HCT116 (cell line): ENCODE measurements at regions not wholly inside any gene's neighbourhood (a gene's known extent, or its start where the extent isn't known, plus 50 kb on each side); places are given as distances from the start of the nearest gene placed in this dataset.

Source experiments
- ATAC-seq: fragments of 200-7000 bp; cut with Tn5 transposase; 2 replicates; pipeline ENCODE4 v1.9.1; 2020; ENCODE audit warnings: mild to moderate bottlenecking, moderate library complexity
- BruUV-seq: library from RNA; stranded (reverse); fragments of 400-500 nt; replicated peaks from 2 replicates; lab custom pipeline; 2021; lab: Mats Ljungman, UMichigan
- CTCF ChIA-PET: fragments of 300-600 bp; sonication (Branson Sonifier 250); formaldehyde crosslinking; loops from one replicate; lab custom pipeline; 2021; ENCODE audit warnings: antibody characterized with exemption; lab: Charles Lee
- POLR2A ChIA-PET: fragments of 300-600, 350-600 bp; sonication (Branson Sonifier 250); formaldehyde crosslinking; loops from one replicate; lab custom pipeline; 2021; ENCODE audit warnings: antibody characterized with exemption; lab: Charles Lee
- RAD21 ChIA-PET, 2 experiments: fragments of 300-600 bp; sonication (Branson Sonifier 250); formaldehyde crosslinking; loops; one replicate each; lab custom pipeline; 2023; ENCODE audit warnings: low total read pairs in 2 of 2; ENCODE audit not compliant: uncharacterized antibody in 2 of 2, unreplicated experiment in 2 of 2, low non-redundant PET in 1 of 2; lab: Charles Lee
- DNase-seq: peaks from one replicate; pipeline ENCODE4 v3.0.0-alpha.2; 2010; ENCODE audit warnings: low read depth, low spot score
- H2AFZ ChIP-seq: fragments of 200-600 bp; shearing (Covaris generic), sonication (generic); 2 replicates; pipeline ENCODE4 v1.6.1; 2017; ENCODE audit warnings: low read depth, mixed run types, mixed read lengths, antibody characterized with exemption, low read length; ENCODE audit not compliant: poor library complexity, severe bottlenecking
- H3K27ac ChIP-seq: 2 replicates; pipeline ENCODE4 v1.5.1; 2012; ENCODE audit warnings: low read depth, low read length
- H3K27me3 ChIP-seq: fragments of 200-600 bp; sonication (generic); 2 replicates; pipeline ENCODE4 v1.6.1; 2016; ENCODE audit warnings: mixed run types, low read length, mixed read lengths; ENCODE audit not compliant: insufficient read depth
- H3K36me3 ChIP-seq, 2 experiments: fragments of 200-500 bp in 1 of 2; fragments of 200-600 bp in 1 of 2; sonication (Bioruptor generic) in 1 of 2; sonication (generic) in 1 of 2; 2 replicates each; pipeline versions ENCODE4 v1.5.1 to v1.6.1; 2014 to 2016; ENCODE audit warnings: low read length in 2 of 2, inconsistent platforms in 1 of 2, mixed read lengths in 1 of 2, mixed run types in 1 of 2; ENCODE audit not compliant: insufficient read depth in 2 of 2, control insufficient read depth in 1 of 2
- H3K4me1 ChIP-seq, 2 experiments: fragments of 200-600 bp in 1 of 2; sonication (generic) in 1 of 2; 2 replicates each; pipeline versions ENCODE4 v1.5.1 to v1.6.1; 2012 to 2017; ENCODE audit warnings: low read length in 2 of 2, inconsistent platforms in 1 of 2, mild to moderate bottlenecking in 1 of 2, mixed read lengths in 1 of 2, mixed run types in 1 of 2, moderate library complexity in 1 of 2; ENCODE audit not compliant: insufficient read depth in 2 of 2, control insufficient read depth in 1 of 2
- H3K4me2 ChIP-seq: fragments of 200-600 bp; sonication (generic); 2 replicates; pipeline ENCODE4 v1.6.1; 2017; ENCODE audit warnings: mixed run types, low read length, mixed read lengths
- H3K4me3 ChIP-seq, 2 experiments: fragments of 200-600 bp in 1 of 2; sonication (generic) in 1 of 2; replicated peaks in 1 of 2; 2 replicates each; pipeline ENCODE4 v1.5.1; 2011 to 2016; ENCODE audit warnings: low read length in 2 of 2, control low read depth in 1 of 2, low read depth in 1 of 2, mild to moderate bottlenecking in 1 of 2, mixed read lengths in 1 of 2, mixed run types in 1 of 2
- H3K79me2 ChIP-seq: fragments of 200-600 bp; sonication (generic); 2 replicates; pipeline ENCODE4 v1.6.1; 2017; ENCODE audit warnings: mild to moderate bottlenecking, mixed run types, low read length, moderate library complexity, mixed read lengths; ENCODE audit not compliant: insufficient read depth
- H3K9ac ChIP-seq: fragments of 200-600 bp; sonication (generic); 2 replicates; pipeline ENCODE4 v1.6.1; 2016; ENCODE audit warnings: low read length, mixed read lengths
- H3K9me2 ChIP-seq: fragments of 200-600 bp; sonication (generic), shearing (Covaris generic); 2 replicates; pipeline ENCODE4 v1.6.1; 2017; ENCODE audit warnings: mixed run types, mild to moderate bottlenecking, moderate library complexity; ENCODE audit not compliant: insufficient read depth
- H3K9me3 ChIP-seq, 2 experiments: fragments of 200-500 bp in 1 of 2; fragments of 200-600 bp in 1 of 2; sonication (Bioruptor generic) in 1 of 2; sonication (generic) in 1 of 2; 2 replicates each; pipeline ENCODE4 v1.6.1; 2014 to 2017; ENCODE audit warnings: low read length in 2 of 2, mixed read lengths in 2 of 2, inconsistent platforms in 1 of 2, low read depth in 1 of 2, mild to moderate bottlenecking in 1 of 2, mixed run types in 1 of 2, moderate library complexity in 1 of 2; ENCODE audit not compliant: control insufficient read depth in 1 of 2, insufficient read depth in 1 of 2
- H4K20me1 ChIP-seq: fragments of 200-600 bp; sonication (generic), shearing (Covaris generic); 2 replicates; pipeline ENCODE4 v1.6.1; 2017; ENCODE audit warnings: mixed run types, mild to moderate bottlenecking, moderate library complexity; ENCODE audit not compliant: insufficient read depth
- CEBPB ChIP-seq: IDR thresholded peaks from 2 replicates; pipeline ENCODE4 v1.6.1; 2012; ENCODE audit warnings: low read depth
- EGR1 ChIP-seq: IDR thresholded peaks from 2 replicates; pipeline ENCODE4 v1.6.1; 2012; ENCODE audit warnings: low read depth
- ELF1 ChIP-seq: IDR thresholded peaks from 2 replicates; pipeline ENCODE4 v1.6.1; 2012; ENCODE audit warnings: low read depth, borderline replicate concordance
- EZH2phosphoT487 ChIP-seq: fragments of 200-600 bp; IDR thresholded peaks from 2 replicates; pipeline ENCODE4 v1.6.1; 2018; ENCODE audit warnings: antibody characterized with exemption, borderline replicate concordance
- FOSL1 ChIP-seq: IDR thresholded peaks from 2 replicates; pipeline ENCODE4 v1.6.1; 2012; ENCODE audit warnings: low read depth
- RAD21 ChIP-seq: IDR thresholded peaks from 2 replicates; pipeline ENCODE4 v1.6.1; 2012; ENCODE audit warnings: low read depth, mild to moderate bottlenecking
- SP1 ChIP-seq: IDR thresholded peaks from 2 replicates; pipeline ENCODE4 v1.6.1; 2012; ENCODE audit warnings: low read depth
- SRF ChIP-seq: IDR thresholded peaks from 2 replicates; pipeline ENCODE4 v1.6.1; 2012; ENCODE audit warnings: low read depth
- ZFX ChIP-seq: fragments of 450-650 bp; IDR thresholded peaks from 2 replicates; pipeline ENCODE4 v1.6.1; 2017
- intact Hi-C: fragments of 100-400 bp; cut with micrococcal nuclease; formaldehyde crosslinking; loops from 2 replicates; pipeline ENCODE4 v1.10.0; 2022
- TF ChIP-seq, protein P1 (sequence below): IDR thresholded peaks from 2 replicates; pipeline ENCODE4 v1.6.1; 2012; ENCODE audit warnings: low read depth
- TF ChIP-seq, protein P2 (sequence below): IDR thresholded peaks from 2 replicates; pipeline ENCODE4 v1.6.1; 2011; ENCODE audit warnings: mild to moderate bottlenecking, low read length, moderate library complexity; ENCODE audit not compliant: insufficient replicate concordance; ENCODE audit errors: extremely low read depth
- TF ChIP-seq, protein P3 (sequence below): IDR thresholded peaks from 2 replicates; pipeline ENCODE4 v1.6.1; 2012

DNA sequence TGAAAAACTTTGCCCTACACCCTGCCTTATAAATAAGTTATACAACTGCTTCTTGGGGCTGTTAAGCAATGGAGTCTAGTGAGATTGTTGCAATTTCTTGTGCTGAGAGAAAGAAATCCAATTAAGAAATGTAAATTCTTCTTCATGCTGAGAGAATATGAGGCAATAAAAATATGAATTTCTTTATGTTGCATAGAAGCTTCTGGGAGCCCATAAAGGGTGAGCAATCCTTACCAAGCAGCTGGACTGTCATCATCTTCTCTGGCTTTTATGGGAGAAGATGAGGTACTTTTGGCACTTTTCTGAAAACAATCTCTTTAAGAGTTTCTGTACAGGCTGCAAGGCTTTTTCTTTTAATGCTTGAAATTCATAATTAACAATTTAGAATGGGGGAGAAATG is 204.3 kb downstream of the DMRTA1 start (continued):
- TF ChIP-seq, protein P1, sequence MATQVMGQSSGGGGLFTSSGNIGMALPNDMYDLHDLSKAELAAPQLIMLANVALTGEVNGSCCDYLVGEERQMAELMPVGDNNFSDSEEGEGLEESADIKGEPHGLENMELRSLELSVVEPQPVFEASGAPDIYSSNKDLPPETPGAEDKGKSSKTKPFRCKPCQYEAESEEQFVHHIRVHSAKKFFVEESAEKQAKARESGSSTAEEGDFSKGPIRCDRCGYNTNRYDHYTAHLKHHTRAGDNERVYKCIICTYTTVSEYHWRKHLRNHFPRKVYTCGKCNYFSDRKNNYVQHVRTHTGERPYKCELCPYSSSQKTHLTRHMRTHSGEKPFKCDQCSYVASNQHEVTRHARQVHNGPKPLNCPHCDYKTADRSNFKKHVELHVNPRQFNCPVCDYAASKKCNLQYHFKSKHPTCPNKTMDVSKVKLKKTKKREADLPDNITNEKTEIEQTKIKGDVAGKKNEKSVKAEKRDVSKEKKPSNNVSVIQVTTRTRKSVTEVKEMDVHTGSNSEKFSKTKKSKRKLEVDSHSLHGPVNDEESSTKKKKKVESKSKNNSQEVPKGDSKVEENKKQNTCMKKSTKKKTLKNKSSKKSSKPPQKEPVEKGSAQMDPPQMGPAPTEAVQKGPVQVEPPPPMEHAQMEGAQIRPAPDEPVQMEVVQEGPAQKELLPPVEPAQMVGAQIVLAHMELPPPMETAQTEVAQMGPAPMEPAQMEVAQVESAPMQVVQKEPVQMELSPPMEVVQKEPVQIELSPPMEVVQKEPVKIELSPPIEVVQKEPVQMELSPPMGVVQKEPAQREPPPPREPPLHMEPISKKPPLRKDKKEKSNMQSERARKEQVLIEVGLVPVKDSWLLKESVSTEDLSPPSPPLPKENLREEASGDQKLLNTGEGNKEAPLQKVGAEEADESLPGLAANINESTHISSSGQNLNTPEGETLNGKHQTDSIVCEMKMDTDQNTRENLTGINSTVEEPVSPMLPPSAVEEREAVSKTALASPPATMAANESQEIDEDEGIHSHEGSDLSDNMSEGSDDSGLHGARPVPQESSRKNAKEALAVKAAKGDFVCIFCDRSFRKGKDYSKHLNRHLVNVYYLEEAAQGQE = no peak
- TF ChIP-seq SRF = no peak
- TF ChIP-seq, protein P2, sequence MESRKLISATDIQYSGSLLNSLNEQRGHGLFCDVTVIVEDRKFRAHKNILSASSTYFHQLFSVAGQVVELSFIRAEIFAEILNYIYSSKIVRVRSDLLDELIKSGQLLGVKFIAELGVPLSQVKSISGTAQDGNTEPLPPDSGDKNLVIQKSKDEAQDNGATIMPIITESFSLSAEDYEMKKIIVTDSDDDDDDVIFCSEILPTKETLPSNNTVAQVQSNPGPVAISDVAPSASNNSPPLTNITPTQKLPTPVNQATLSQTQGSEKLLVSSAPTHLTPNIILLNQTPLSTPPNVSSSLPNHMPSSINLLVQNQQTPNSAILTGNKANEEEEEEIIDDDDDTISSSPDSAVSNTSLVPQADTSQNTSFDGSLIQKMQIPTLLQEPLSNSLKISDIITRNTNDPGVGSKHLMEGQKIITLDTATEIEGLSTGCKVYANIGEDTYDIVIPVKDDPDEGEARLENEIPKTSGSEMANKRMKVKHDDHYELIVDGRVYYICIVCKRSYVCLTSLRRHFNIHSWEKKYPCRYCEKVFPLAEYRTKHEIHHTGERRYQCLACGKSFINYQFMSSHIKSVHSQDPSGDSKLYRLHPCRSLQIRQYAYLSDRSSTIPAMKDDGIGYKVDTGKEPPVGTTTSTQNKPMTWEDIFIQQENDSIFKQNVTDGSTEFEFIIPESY = no peak
- no peak for TF ChIP-seq FOSL1

DNA sequence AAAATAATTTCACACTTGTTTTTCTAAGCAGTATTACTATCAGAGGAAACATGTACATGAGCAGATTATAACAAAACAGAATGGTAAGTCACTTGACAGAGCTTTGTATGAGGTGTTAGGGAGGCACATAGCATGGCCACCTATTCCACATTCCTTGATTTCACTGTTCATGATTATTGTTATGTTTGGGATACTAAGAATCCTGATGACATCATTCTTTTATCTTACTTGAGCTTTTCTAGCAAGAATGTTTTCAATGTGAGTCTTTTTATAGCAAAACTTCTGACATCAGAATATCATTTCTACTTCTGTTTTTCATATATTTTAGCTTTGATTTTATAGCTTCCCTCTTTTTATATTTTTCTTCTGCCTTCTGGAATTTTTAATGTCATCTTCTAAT is 208.2 kb downstream of the DMRTA1 start:
- intact Hi-C loops = no loop called here
- Histone ChIP-seq H3K27me3 (no peaks in the 10 kb centered on the region), H3K9ac (no peak overlapping the region), H3K36me3 (no peaks in the 10 kb centered on the region), H3K4me3 (no peak overlapping the region), H3K9me2 (no peaks in the 10 kb centered on the region), H4K20me1 (no peaks in the 10 kb centered on the region; the same call in 1 of the 2 replicates), H3K27ac (no peak overlapping the region), H3K4me2 (no peak overlapping the region), H3K4me1 (no peaks in the 10 kb centered on the region), H3K79me2 (no peaks in the 10 kb centered on the region), H3K9me3 (no peaks in the 10 kb centered on the region), H2AFZ (no peak overlapping the region)
- ATAC-seq = no peak
- BruUV-seq = no TSS peak
- no peak for DNase-seq
- POLR2A ChIA-PET = no interaction called here
- CTCF ChIA-PET = no interaction called here
- RAD21 ChIA-PET = no interaction called here
- TF ChIP-seq RAD21 (no peak), ELF1 (no peak), SP1 (no peak), SRF (no peak), CEBPB (no peak), ZFX (no peak), EZH2phosphoT487 (no peak), EGR1 (no peak)
- TF ChIP-seq, protein P3, sequence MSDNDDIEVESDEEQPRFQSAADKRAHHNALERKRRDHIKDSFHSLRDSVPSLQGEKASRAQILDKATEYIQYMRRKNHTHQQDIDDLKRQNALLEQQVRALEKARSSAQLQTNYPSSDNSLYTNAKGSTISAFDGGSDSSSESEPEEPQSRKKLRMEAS = no peak
- TF ChIP-seq, protein P2 = no peak
